Fibroblast of skin of abdomen (primary cell): ENCODE measurements at regions not wholly inside any gene's neighbourhood (a gene's known extent, or its start where the extent isn't known, plus 50 kb on each side); places are given as distances from the start of the nearest gene placed in this dataset.
"Not testable (repeated sequence)": the region's sequence is repeated elsewhere in the genome, so short reads cannot be mapped to it uniquely, and the experiment has no call there.

Experiments
- DNase-seq: peaks from one replicate; pipeline ENCODE4 v3.0.0-alpha.2; 2013

- DNase-seq, result not testable (repeated sequence)
Measured at GRCh38 chr20:6658909-6659308, 108.6 kb upstream of the BMP2 start.

GRCh38 chr20:6657904-6658303, 109.6 kb upstream of the BMP2 start:
- no peak for DNase-seq

- no peak for DNase-seq
Measured at GRCh38 chr20:6657111-6657510, 110.4 kb upstream of the BMP2 start.

- DNase-seq, result peak; percentile 2
Measured at GRCh38 chr20:6654513-6655252, 112.8 kb upstream of the BMP2 start.

- DNase-seq, result no peak
Measured at GRCh38 chr20:6651561-6651960, 115.9 kb upstream of the BMP2 start.

GRCh38 chr20:6651016-6651415, 116.5 kb upstream of the BMP2 start:
- DNase-seq, result peak; percentile 35

- DNase-seq, result no peak
Measured at GRCh38 chr20:6646021-6646636, 121.4 kb upstream of the BMP2 start.

- no peak for DNase-seq
Measured at GRCh38 chr20:6644813-6645628, 122.5 kb upstream of the BMP2 start.

GRCh38 chr20:6641012-6641411, 126.5 kb upstream of the BMP2 start:
- DNase-seq, result no peak

GRCh38 chr20:6637160-6637579, 130.3 kb upstream of the BMP2 start:
- DNase-seq, result no peak

- peak; percentile 44 for DNase-seq
Measured at GRCh38 chr20:6636209-6637159, 131.0 kb upstream of the BMP2 start.

GRCh38 chr20:6635034-6635736, 132.3 kb upstream of the BMP2 start:
- peak; percentile 16 for DNase-seq

- DNase-seq, result peak; percentile 37
Measured at GRCh38 chr20:6632187-6632586, 135.3 kb upstream of the BMP2 start.

- no peak for DNase-seq
Measured at GRCh38 chr20:6630514-6630913, 137.0 kb upstream of the BMP2 start.

- no peak for DNase-seq
Measured at GRCh38 chr20:6629564-6629963, 137.9 kb upstream of the BMP2 start.

- no peak for DNase-seq
Measured at GRCh38 chr20:6626805-6627204, 140.7 kb upstream of the BMP2 start.

GRCh38 chr20:6623989-6624388, 143.5 kb upstream of the BMP2 start:
- DNase-seq, result no peak

GRCh38 chr20:6622041-6622440, 145.4 kb upstream of the BMP2 start:
- DNase-seq, result no peak

- no peak for DNase-seq
Measured at GRCh38 chr20:6618051-6618450, 149.4 kb upstream of the BMP2 start.

- no peak for DNase-seq
Measured at GRCh38 chr20:6616421-6616820, 151.1 kb upstream of the BMP2 start.

- DNase-seq, result no peak
Measured at GRCh38 chr20:6614836-6615235, 152.7 kb upstream of the BMP2 start.
